ENCODE measurements at regions not wholly inside any gene's neighbourhood (a gene's known extent, or its start where the extent isn't known, plus 50 kb on each side); places are given as distances from the start of the nearest gene placed in this dataset.

- DNase-seq (ENCODE audit: low read depth in 4 of 4, low spot score in 3 of 4): no peak
These were observed 50.5 kb upstream of the HSPA12A start for GRCh38 chr10:116792817-116793216.

DNA sequence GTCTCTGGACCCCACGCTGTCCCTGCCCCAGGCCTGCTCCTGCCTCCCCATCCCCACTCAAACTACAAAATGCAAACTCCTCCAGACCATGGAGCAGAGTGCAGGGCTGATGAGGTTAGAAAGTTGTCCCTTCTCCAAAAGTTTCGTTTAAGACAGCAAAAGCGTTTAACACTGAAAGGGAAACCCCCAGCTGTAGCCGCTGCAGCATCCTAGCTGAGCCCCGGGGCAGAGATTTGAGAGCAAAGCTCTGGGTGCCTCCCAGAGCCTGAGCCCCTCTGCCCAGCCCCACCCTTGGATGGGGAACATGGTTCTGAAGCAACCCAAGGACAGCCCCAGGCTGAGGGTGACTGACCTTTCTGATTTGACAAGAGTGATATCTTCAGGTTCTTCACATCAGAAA, 52.8 kb upstream of the ENO4 start:
- no peak for DNase-seq (ENCODE audit: low read depth in 4 of 4, low spot score in 3 of 4)

DNA sequence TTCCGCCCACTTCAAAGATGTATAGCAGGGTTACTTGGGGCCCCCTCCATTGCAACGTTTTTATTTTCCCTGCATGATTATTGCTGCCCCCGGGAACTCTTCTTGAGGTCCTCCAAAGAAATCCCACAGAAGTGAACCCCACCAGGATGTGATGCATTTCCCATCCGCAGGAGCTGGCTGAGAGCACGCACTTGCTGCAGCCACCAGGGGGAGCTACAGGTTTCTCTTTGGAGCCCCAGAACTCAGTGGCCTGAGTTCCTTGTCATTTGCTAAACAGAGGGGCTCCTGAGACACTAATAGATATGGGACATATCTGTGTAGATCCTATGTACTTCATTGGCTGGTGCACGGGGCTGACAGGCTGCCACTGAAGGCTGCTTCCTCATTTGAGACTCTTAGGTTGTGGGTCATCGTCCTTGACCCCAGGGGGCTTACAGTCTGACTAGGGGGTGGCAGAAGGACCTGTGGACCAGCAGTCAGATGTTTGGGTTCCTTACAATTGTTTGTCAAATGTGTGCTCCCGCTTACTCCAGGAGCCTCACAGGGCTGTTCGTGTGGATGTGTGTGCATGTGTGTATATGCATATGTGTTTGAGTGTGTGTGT, 52.3 kb upstream of the ENO4 start:
- peak in 3 of 4 donors; percentile 47 to 70 (median 53) for DNase-seq (ENCODE audit: low read depth in 4 of 4, low spot score in 3 of 4)

DNA sequence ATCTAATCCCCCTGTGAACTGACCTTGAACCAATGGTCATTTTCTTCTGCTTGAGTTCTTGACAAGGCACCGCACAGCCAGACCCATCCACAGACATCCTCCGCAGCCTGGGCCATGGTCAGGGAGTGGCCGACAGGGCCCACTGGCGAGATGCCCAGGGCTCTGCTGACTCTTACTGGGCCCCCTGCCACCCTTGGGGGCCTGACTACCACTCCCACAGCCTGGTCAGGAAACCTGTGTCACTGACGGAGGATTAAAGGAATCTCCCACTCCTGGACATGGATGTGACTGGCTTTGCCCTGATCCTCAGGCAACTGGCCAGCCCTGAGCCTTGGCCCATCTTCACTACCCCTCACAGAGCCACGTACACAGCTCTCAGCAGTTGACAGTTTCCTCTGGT, 50.4 kb upstream of the ENO4 start:
- DNase-seq (ENCODE audit: low read depth in 4 of 4, low spot score in 3 of 4): no peak
